ENCODE measurements at regions not wholly inside any gene's neighbourhood (a gene's known extent, or its start where the extent isn't known, plus 50 kb on each side); places are given as distances from the start of the nearest gene placed in this dataset.
"Not testable (repeated sequence)": the region's sequence is repeated elsewhere in the genome, so short reads cannot be mapped to it uniquely, and the experiment has no call there.

DNA sequence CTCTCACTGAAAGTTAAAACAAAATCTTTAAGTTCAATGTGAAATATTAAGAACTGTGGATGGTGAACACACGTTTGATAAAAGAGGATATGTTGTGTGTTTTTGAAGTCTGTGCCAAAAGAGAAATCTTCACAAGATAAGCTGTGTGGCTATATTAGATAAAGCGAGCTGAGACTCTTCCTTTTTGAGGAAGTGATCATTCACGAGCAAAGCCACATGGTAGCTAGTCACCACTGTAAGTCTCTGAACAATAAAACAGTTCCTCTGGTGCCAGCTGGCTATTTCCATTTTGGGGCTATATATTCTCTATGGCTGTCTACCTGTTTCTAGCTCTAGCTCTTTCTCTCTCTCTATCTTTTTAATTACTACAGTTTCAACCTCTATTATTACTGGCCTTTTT lies 1849.2 kb upstream of the C9orf72 start:
- no peak overlapping the region for H3K27ac ChIP-seq
- TF ChIP-seq ZFX (IDR thresholded peaks at IDR 0.05), result no peak
- TF ChIP-seq, protein P1, sequence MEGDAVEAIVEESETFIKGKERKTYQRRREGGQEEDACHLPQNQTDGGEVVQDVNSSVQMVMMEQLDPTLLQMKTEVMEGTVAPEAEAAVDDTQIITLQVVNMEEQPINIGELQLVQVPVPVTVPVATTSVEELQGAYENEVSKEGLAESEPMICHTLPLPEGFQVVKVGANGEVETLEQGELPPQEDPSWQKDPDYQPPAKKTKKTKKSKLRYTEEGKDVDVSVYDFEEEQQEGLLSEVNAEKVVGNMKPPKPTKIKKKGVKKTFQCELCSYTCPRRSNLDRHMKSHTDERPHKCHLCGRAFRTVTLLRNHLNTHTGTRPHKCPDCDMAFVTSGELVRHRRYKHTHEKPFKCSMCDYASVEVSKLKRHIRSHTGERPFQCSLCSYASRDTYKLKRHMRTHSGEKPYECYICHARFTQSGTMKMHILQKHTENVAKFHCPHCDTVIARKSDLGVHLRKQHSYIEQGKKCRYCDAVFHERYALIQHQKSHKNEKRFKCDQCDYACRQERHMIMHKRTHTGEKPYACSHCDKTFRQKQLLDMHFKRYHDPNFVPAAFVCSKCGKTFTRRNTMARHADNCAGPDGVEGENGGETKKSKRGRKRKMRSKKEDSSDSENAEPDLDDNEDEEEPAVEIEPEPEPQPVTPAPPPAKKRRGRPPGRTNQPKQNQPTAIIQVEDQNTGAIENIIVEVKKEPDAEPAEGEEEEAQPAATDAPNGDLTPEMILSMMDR (conservative IDR thresholded peaks at IDR 0.05), result no peak

DNA sequence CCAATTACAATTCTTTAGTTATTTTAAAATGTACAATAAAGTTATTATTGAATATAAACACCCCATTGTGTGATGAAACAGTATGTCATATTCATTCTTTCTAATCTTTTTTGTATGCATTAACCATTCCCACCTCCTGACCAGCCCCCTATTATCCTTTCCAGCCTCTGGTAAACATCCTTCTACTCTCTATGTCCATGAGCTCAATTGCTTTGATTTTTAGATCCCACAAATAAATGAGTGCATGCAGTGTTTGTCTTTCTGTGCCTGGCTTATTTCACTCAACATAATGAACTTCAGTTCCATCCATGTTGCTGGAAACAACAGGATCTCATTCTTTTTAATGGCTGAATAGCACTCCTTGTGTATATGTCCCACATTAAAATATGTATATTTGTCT lies 1858.9 kb upstream of the C9orf72 start:
- H3K27ac ChIP-seq, result no peak overlapping the region
- no peak for TF ChIP-seq ZFX (IDR thresholded peaks at IDR 0.05)
- TF ChIP-seq, protein P1 (conservative IDR thresholded peaks at IDR 0.05), result no peak

DNA sequence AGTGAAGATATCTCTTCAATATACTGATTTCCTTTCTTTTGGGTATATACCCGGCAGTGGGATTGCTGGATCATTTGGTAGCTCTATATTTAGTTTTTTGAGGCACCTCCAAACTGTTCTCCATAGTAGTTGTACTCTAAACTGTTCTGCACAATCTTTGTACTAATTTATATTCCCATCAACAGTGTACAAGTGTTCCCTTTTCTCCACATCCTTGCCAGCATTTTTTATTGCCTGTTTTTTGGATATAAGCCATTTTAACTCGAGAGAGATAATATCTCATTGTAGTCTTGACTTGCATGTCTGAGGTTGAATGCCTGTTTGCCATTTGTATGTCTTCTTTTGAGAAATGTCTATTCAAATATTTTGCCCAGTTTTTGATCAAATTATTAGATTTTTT lies 1859.4 kb upstream of the C9orf72 start:
- H3K27ac ChIP-seq, result not testable (repeated sequence)

DNA sequence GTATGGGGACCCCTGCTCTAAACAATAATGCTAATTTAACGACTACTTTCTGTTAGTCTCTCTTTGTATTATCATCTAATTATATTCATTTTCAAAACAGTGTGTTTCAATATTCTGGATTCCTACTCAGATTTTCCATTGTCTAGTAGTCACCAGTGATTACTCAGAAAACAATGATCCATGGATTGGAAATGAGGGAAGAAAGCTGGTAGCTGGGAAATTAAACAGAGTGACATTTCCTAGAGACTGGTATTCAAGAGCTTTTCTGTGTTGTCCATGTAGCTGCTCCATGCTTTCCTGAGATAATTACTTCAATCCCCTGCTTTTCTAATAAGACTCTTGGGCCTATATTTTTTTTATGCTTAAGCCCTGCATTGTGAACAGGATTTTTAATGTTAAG lies 1862.1 kb upstream of the C9orf72 start:
- no peak overlapping the region for H3K27ac ChIP-seq
- TF ChIP-seq, protein P1 (conservative IDR thresholded peaks at IDR 0.05), result no peak
- TF ChIP-seq ZFX (IDR thresholded peaks at IDR 0.05), result no peak

DNA sequence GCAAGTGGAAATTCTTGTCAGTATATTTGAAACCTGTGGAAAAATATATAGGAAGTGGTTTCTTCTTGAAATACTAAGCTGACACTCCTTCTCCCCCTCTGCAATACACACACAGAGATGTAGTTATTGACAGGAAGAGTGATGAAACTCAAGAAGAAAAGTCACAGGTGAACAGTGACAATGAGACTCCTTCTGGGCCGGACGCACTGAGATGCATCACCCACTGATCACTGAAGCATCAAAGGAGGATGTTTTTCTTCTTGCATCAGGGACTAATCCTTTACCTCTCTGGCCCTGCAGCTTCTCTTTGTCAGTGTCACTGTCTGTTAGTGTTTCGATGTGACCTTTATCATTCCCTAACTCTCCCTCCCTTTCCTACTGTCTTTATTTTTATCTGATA lies 1864.2 kb upstream of the C9orf72 start:
- no peak for TF ChIP-seq ZFX (IDR thresholded peaks at IDR 0.05)
- TF ChIP-seq, protein P1 (conservative IDR thresholded peaks at IDR 0.05), result no peak
- H3K27ac ChIP-seq, result no peak overlapping the region

DNA sequence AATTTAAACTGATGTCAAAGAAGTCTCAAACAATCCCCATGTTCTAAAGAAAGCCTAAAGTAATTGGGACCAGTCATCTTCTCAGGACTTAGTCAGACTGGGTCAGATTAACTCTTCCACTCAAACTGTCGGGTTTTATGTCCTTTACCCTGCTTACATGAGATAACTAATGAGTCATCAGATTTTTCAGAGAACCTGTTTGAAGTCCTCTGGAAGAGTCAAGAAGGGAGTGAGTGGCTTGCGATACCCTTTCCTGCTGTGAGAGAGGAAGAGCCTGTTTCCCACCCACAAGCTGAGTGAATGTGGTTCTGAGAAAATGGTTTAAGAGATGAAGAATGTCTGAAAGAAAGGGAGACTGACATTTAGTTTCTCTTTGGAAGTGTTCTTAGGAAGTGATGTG lies 1866.7 kb upstream of the C9orf72 start:
- H3K27ac ChIP-seq, result no peak overlapping the region
- TF ChIP-seq, protein P1 (conservative IDR thresholded peaks at IDR 0.05), result no peak
- no peak for TF ChIP-seq ZFX (IDR thresholded peaks at IDR 0.05)

DNA sequence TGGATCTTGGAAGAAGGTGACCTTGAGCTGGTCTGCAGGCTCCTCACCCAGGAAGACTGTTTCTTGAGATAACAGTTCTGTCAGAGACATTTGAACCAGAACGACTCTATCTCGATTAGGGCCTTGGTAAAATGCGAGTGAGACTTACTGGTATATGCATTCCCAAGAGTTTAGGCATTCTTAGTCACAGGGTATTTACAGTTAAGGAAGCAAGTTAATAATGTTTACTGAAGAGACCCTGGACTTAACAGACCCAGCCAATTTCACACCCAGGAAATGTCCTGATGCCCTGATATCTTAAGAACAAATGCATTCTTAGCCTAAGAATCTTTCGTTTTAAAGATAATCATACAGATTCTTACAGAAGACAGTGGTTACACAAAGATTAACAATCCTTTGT lies 1867.2 kb upstream of the C9orf72 start:
- TF ChIP-seq ZFX (IDR thresholded peaks at IDR 0.05), result no peak
- TF ChIP-seq, protein P1 (conservative IDR thresholded peaks at IDR 0.05), result no peak
- H3K27ac ChIP-seq, result no peak overlapping the region

DNA sequence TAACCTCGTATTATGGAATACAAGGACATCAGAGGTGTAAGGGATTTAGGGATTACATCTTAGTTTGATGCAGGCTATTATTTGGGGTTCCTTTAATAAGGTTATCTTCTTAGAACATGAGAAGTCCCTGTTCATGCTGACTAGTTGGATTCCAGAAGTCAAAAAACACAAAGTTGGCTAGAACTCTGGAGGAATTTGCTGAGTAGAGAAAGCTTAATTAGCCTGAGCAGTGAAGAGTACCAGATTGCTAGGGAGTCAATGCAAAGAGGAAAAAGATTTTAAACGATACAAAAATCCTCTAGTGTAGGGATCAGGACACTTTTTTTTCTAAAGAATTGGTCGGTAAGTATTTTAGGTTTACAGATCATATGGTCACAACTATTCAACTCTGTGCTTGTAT lies 1872.5 kb upstream of the C9orf72 start:
- TF ChIP-seq ZFX (IDR thresholded peaks at IDR 0.05), result no peak
- TF ChIP-seq, protein P1 (conservative IDR thresholded peaks at IDR 0.05), result no peak
- no peak overlapping the region for H3K27ac ChIP-seq

Measured in C4-2B (cell line).